A673 (cell line): ENCODE measurements at regions not wholly inside any gene's neighbourhood (a gene's known extent, or its start where the extent isn't known, plus 50 kb on each side); places are given as distances from the start of the nearest gene placed in this dataset.

Experiments
- EZH2 ChIP-seq: fragments of 200-600 bp; sonication (generic); IDR thresholded peaks from 2 replicates; pipeline ENCODE4 v1.6.1; 2017; ENCODE audit warnings: borderline replicate concordance, low read depth, mild to moderate bottlenecking, mixed read lengths, antibody characterized with exemption, low read length; ENCODE audit not compliant: poor library complexity, severe bottlenecking
- TF ChIP-seq, protein P1 (sequence below): fragments of 300-800, 200-600 bp; sonication (generic); conservative IDR thresholded peaks from 2 replicates; pipeline ENCODE4 v1.5.1; 2017; ENCODE audit warnings: low read depth, mild to moderate bottlenecking, antibody characterized with exemption, low read length, moderate library complexity, mixed read lengths

DNA sequence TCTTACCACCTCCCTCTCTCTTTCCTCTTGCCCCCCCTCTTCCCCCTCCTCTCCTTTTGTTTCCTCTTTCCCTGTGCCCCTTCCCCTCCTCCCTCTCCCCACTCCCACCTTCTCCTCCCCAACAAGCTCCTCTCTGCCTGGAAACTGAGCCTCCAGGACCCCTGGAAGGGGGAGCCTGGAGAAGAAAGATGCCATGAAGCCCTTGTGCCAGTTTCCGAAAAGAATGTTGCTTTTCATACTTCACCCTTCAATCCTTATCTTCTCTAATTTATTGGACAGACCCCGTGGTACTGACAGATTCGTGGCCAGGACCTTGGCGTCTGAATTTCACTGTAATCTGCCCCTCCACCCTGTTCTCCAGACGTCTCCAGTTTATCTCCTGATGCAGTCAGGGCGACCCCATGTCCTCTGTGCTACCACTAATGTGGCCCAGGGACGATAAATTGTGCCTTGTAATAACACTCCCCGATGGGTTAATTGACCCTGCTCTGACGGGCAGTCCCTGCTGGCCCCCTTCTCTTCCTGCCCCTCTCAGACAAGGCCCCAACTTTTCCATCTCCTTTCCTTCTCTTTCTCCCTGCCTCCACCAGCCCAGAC lies 138.4 kb upstream of the GSE1 start:
- TF ChIP-seq, protein P1, sequence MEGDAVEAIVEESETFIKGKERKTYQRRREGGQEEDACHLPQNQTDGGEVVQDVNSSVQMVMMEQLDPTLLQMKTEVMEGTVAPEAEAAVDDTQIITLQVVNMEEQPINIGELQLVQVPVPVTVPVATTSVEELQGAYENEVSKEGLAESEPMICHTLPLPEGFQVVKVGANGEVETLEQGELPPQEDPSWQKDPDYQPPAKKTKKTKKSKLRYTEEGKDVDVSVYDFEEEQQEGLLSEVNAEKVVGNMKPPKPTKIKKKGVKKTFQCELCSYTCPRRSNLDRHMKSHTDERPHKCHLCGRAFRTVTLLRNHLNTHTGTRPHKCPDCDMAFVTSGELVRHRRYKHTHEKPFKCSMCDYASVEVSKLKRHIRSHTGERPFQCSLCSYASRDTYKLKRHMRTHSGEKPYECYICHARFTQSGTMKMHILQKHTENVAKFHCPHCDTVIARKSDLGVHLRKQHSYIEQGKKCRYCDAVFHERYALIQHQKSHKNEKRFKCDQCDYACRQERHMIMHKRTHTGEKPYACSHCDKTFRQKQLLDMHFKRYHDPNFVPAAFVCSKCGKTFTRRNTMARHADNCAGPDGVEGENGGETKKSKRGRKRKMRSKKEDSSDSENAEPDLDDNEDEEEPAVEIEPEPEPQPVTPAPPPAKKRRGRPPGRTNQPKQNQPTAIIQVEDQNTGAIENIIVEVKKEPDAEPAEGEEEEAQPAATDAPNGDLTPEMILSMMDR, result no peak
- no peak for TF ChIP-seq EZH2
